Stimulated activated CD4-positive, alpha-beta T cell treated with anti-CD3 and anti-CD28 coated beads, TNF-alpha, amount 100 ng/mL, for 4 hours (primary cell): ENCODE measurements at regions not wholly inside any gene's neighbourhood (a gene's known extent, or its start where the extent isn't known, plus 50 kb on each side); places are given as distances from the start of the nearest gene placed in this dataset.

ENCODE experiments used
- DNase-seq, 3 experiments: peaks; one replicate each; pipeline ENCODE4 v3.0.0-alpha.2; 2020; ENCODE audit warnings: low read depth in 3 of 3

GRCh38 chr1:39136638-39137037 lies 67.9 kb upstream of the MACF1 start:
- DNase-seq, result no peak

- DNase-seq, result no peak
These were observed 64.7 kb upstream of the MACF1 start for GRCh38 chr1:39139723-39140360.

- no peak for DNase-seq
These were observed 62.6 kb upstream of the MACF1 start for GRCh38 chr1:39141925-39142324.

GRCh38 chr1:39142401-39143060 lies 62.0 kb upstream of the MACF1 start:
- no peak for DNase-seq

- DNase-seq, result no peak
These were observed 59.6 kb upstream of the MACF1 start for GRCh38 chr1:39144924-39145323.

GRCh38 chr1:39145331-39145965 lies 59.0 kb upstream of the MACF1 start:
- no peak for DNase-seq

GRCh38 chr1:39146681-39147080 lies 57.8 kb upstream of the MACF1 start:
- DNase-seq, result no peak

- DNase-seq, result no peak
These were observed 57.1 kb upstream of the MACF1 start for GRCh38 chr1:39147099-39148025.

- no peak for DNase-seq
These were observed 55.6 kb upstream of the MACF1 start for GRCh38 chr1:39148942-39149341.

- DNase-seq, result no peak
These were observed 55.0 kb upstream of the MACF1 start for GRCh38 chr1:39149509-39149908.

- no peak for DNase-seq
These were observed 53.7 kb upstream of the MACF1 start for GRCh38 chr1:39150779-39151178.

GRCh38 chr1:39151267-39151666 lies 53.2 kb upstream of the MACF1 start:
- no peak for DNase-seq

GRCh38 chr1:39152923-39153322 lies 51.6 kb upstream of the MACF1 start:
- no peak for DNase-seq

- DNase-seq, result no peak
These were observed 50.8 kb upstream of the MACF1 start for GRCh38 chr1:39153684-39154083.

- DNase-seq, result no peak
These were observed 49.7 kb upstream of the MACF1 start for GRCh38 chr1:39154553-39155421.
